GM10266 (cell line): ENCODE measurements at regions not wholly inside any gene's neighbourhood (a gene's known extent, or its start where the extent isn't known, plus 50 kb on each side); places are given as distances from the start of the nearest gene placed in this dataset.

Source experiments
- DNase-seq: peaks from one replicate; pipeline ENCODE4 v3.0.0; 2012; ENCODE audit errors: extremely low spot score
- CTCF ChIP-seq: IDR thresholded peaks from 2 replicates; pipeline ENCODE4 v1.5.1; 2012; ENCODE audit warnings: mild to moderate bottlenecking, low read depth; ENCODE audit not compliant: control insufficient read depth, insufficient read depth; ENCODE audit errors: missing control alignments

- no peak for TF ChIP-seq CTCF
- DNase-seq = no peak
Observed at GRCh38 chr4:137082061-137082460, 450.2 kb downstream of the PCDH18 start.

- TF ChIP-seq CTCF = no peak
- DNase-seq = no peak
Observed at GRCh38 chr4:137076908-137077307, 455.4 kb downstream of the PCDH18 start.

- no peak for TF ChIP-seq CTCF
- DNase-seq = no peak
Observed at GRCh38 chr4:137075586-137075985, 456.7 kb downstream of the PCDH18 start.

- DNase-seq = no peak
- no peak for TF ChIP-seq CTCF
Observed at GRCh38 chr4:137070614-137071013, 461.7 kb downstream of the PCDH18 start.

- no peak for TF ChIP-seq CTCF
- DNase-seq = no peak
Observed at GRCh38 chr4:137069473-137069872, 462.8 kb downstream of the PCDH18 start.

- TF ChIP-seq CTCF = no peak
- DNase-seq = no peak
Observed at GRCh38 chr4:137067735-137068134, 464.6 kb downstream of the PCDH18 start.

GRCh38 chr4:137065311-137065710 lies 467.0 kb downstream of the PCDH18 start:
- no peak for TF ChIP-seq CTCF

More at GRCh38 chr4:137065311-137065710, 467.0 kb downstream of the PCDH18 start:
- DNase-seq = no peak
